Ishikawa (cell line): ENCODE measurements at regions not wholly inside any gene's neighbourhood (a gene's known extent, or its start where the extent isn't known, plus 50 kb on each side); places are given as distances from the start of the nearest gene placed in this dataset.

Experiments
- CEBPB ChIP-seq: IDR thresholded peaks from 2 replicates; pipeline ENCODE4 v1.6.1; 2012
- CREB1 ChIP-seq: IDR thresholded peaks from 2 replicates; pipeline ENCODE4 v1.6.1; 2012; ENCODE audit warnings: low read depth
- EGR1 ChIP-seq: IDR thresholded peaks from 2 replicates; pipeline ENCODE4 v1.6.1; 2012
- EP300 ChIP-seq: IDR thresholded peaks from 2 replicates; pipeline ENCODE4 v1.6.1; 2012; ENCODE audit warnings: borderline replicate concordance
- FOXM1 ChIP-seq: IDR thresholded peaks from 2 replicates; pipeline ENCODE4 v1.6.1; 2012; ENCODE audit warnings: low read depth, borderline replicate concordance
- MAX ChIP-seq: IDR thresholded peaks from 2 replicates; pipeline ENCODE4 v1.6.1; 2012
- NFIC ChIP-seq: IDR thresholded peaks from 2 replicates; pipeline ENCODE4 v1.6.1; 2012
- RAD21 ChIP-seq: IDR thresholded peaks from 2 replicates; pipeline ENCODE4 v1.6.1; 2012; ENCODE audit warnings: low read depth
- TAF1 ChIP-seq: IDR thresholded peaks from 2 replicates; pipeline ENCODE4 v1.6.1; 2012; ENCODE audit warnings: low read depth, mild to moderate bottlenecking
- TCF12 ChIP-seq: IDR thresholded peaks from 2 replicates; pipeline ENCODE4 v1.6.1; 2012; ENCODE audit warnings: low read depth
- TEAD4 ChIP-seq: IDR thresholded peaks from 2 replicates; pipeline ENCODE4 v1.6.1; 2012
- USF1 ChIP-seq: IDR thresholded peaks from 2 replicates; pipeline ENCODE4 v1.6.1; 2012
- YY1 ChIP-seq: IDR thresholded peaks from 2 replicates; pipeline ENCODE4 v1.6.1; 2012; ENCODE audit warnings: low read depth
- ZBTB7A ChIP-seq: IDR thresholded peaks from 2 replicates; pipeline ENCODE4 v1.6.1; 2012; ENCODE audit warnings: low read depth
- TF ChIP-seq, protein P1 (sequence below): IDR thresholded peaks from 2 replicates; pipeline ENCODE4 v1.6.1; 2012; ENCODE audit warnings: low read depth, mild to moderate bottlenecking

- TF ChIP-seq, protein P1, sequence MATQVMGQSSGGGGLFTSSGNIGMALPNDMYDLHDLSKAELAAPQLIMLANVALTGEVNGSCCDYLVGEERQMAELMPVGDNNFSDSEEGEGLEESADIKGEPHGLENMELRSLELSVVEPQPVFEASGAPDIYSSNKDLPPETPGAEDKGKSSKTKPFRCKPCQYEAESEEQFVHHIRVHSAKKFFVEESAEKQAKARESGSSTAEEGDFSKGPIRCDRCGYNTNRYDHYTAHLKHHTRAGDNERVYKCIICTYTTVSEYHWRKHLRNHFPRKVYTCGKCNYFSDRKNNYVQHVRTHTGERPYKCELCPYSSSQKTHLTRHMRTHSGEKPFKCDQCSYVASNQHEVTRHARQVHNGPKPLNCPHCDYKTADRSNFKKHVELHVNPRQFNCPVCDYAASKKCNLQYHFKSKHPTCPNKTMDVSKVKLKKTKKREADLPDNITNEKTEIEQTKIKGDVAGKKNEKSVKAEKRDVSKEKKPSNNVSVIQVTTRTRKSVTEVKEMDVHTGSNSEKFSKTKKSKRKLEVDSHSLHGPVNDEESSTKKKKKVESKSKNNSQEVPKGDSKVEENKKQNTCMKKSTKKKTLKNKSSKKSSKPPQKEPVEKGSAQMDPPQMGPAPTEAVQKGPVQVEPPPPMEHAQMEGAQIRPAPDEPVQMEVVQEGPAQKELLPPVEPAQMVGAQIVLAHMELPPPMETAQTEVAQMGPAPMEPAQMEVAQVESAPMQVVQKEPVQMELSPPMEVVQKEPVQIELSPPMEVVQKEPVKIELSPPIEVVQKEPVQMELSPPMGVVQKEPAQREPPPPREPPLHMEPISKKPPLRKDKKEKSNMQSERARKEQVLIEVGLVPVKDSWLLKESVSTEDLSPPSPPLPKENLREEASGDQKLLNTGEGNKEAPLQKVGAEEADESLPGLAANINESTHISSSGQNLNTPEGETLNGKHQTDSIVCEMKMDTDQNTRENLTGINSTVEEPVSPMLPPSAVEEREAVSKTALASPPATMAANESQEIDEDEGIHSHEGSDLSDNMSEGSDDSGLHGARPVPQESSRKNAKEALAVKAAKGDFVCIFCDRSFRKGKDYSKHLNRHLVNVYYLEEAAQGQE: no peak
- no peak for TF ChIP-seq ZBTB7A
Measured at GRCh38 chr9:18281291-18281690, 192.7 kb upstream of the ADAMTSL1 start.

DNA sequence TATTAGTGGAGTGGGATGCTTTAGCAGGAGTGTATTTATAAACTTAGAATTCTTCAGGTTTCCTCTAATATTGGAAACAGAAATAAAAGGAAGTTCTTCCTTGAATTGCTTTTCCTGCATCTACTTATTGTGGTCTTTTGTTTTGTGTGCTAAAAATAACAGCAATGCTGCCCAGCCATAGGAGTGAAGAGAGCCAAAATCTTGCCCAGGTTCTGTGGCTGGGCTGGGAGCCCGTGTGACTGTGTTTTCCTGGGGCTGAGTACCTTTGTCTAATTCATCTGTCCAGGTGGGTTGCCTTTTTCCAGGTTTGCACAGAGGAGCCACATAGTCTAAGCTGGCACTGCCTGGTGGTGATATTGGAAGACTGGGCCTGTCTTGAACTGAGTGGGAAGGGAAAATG lies 179.7 kb upstream of the ADAMTSL1 start:
- no peak for TF ChIP-seq NFIC

DNA sequence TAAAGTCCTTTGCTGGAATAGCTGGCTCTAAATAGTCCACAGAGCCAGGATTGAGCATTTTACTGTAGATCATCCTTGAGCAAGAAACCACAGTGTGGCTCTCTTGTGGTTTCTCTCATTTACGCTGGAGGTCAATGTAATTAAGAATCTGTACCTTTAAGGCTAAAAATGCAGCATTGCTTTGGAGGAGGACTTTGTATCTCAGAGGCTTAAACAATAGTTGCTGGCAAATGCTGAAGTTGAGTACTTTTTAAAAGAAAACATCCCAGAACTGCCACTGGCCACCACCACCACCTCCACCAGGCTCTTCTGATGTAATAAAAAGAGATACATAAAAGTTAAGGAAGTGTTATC lies 177.3 kb upstream of the ADAMTSL1 start:
- TF ChIP-seq, protein P1: no peak
- TF ChIP-seq ZBTB7A: no peak
- no peak for TF ChIP-seq TEAD4
- no peak for TF ChIP-seq NFIC
- TF ChIP-seq MAX: no peak
- no peak for TF ChIP-seq YY1
- TF ChIP-seq EP300: no peak

GRCh38 chr9:18297056-18297841 lies 176.7 kb upstream of the ADAMTSL1 start:
- TF ChIP-seq RAD21 (no peak), TEAD4 (no peak), EGR1 (no peak), MAX (no peak), CEBPB (no peak), YY1 (no peak), USF1 (no peak), NFIC (no peak), CREB1 (no peak), TCF12 (no peak), TAF1 (no peak), FOXM1 (no peak), ZBTB7A (no peak), EP300 (no peak)
- TF ChIP-seq, protein P1: no peak

- TF ChIP-seq NFIC (no peak), CEBPB (no peak), YY1 (no peak), CREB1 (no peak), TCF12 (no peak), TAF1 (no peak), EGR1 (no peak), ZBTB7A (no peak), TEAD4 (no peak), FOXM1 (no peak), MAX (no peak), RAD21 (no peak), USF1 (no peak), EP300 (no peak)
- TF ChIP-seq, protein P1: no peak
Measured at GRCh38 chr9:18299449-18299848, 174.5 kb upstream of the ADAMTSL1 start.
